GM12878 (cell line): ENCODE measurements at regions not wholly inside any gene's neighbourhood (a gene's known extent, or its start where the extent isn't known, plus 50 kb on each side); places are given as distances from the start of the nearest gene placed in this dataset.

Experiments used
- ATAC-seq: fragments of 200-7000 bp; cut with Tn5 transposase; 3 replicates; pipeline ENCODE4 v1.9.1; 2020; ENCODE audit warnings: mild to moderate bottlenecking, moderate library complexity
- BruUV-seq: library from RNA; stranded (reverse); fragments of 400-500 nt; replicated peaks from 2 replicates; lab custom pipeline; 2021; lab: Mats Ljungman, UMichigan
- CTCF ChIA-PET: fragments of 300-600 bp; sonication (Branson Sonifier 250); formaldehyde crosslinking; extraction: SDS; loops from one replicate; lab custom pipeline; 2021; ENCODE audit warnings: inconsistent platforms; lab: Yijun Ruan, JAX
- POLR2A ChIA-PET: fragments of 350-600 bp; formaldehyde crosslinking; extraction: SDS; loops from one replicate; lab custom pipeline; 2021; ENCODE audit warnings: inconsistent platforms; lab: Charles Lee
- RAD21 ChIA-PET: fragments of 300-600 bp; sonication (Branson Sonifier 250); formaldehyde crosslinking; loops from one replicate; lab custom pipeline; 2023; ENCODE audit warnings: antibody characterized with exemption; ENCODE audit not compliant: unreplicated experiment; lab: Charles Lee
- SMC1A ChIA-PET: fragments of 300-600 bp; sonication (Branson Sonifier 250); formaldehyde crosslinking; loops from one replicate; lab custom pipeline; 2023; ENCODE audit not compliant: unreplicated experiment, uncharacterized antibody; lab: Charles Lee
- DNase-seq: peaks from one replicate; pipeline ENCODE4 v3.0.0-alpha.2; 2011; ENCODE audit warnings: low read depth, low spot score
- FAIRE-seq: peaks from 3 replicates; lab custom pipeline; 2011; peaks lifted over from hg19 to GRCh38; lab: Jason Lieb, UNC
- H2AFZ ChIP-seq: 2 replicates; pipeline ENCODE4 v1.6.0; 2011; ENCODE audit warnings: low read depth, low read length, control low read depth; ENCODE audit not compliant: control insufficient read depth
- H3K27ac ChIP-seq: 2 replicates; pipeline ENCODE4 v1.5.1; 2011; ENCODE audit warnings: control low read depth; ENCODE audit not compliant: control insufficient read depth, insufficient read depth
- H3K27me3 ChIP-seq, 2 experiments: replicated peaks in 1 of 2; 2 replicates each; pipeline versions ENCODE4 v1.6.0 to v1.6.1; 2011; ENCODE audit warnings: low read length in 1 of 2; ENCODE audit not compliant: control insufficient read depth in 2 of 2, insufficient read depth in 2 of 2
- H3K36me3 ChIP-seq, 2 experiments: 2 replicates each; pipeline ENCODE4 v1.5.1; 2011; ENCODE audit warnings: low read length in 1 of 2; ENCODE audit not compliant: control insufficient read depth in 2 of 2, insufficient read depth in 2 of 2
- H3K4me1 ChIP-seq: 2 replicates; pipeline ENCODE4 v1.6.1; 2011; ENCODE audit warnings: mild to moderate bottlenecking, low read length, moderate library complexity, mixed read lengths; ENCODE audit not compliant: control insufficient read depth, insufficient read depth
- H3K4me2 ChIP-seq: 2 replicates; pipeline ENCODE4 v1.6.0; 2011; ENCODE audit warnings: control low read depth; ENCODE audit not compliant: control insufficient read depth, insufficient read depth
- H3K4me3 ChIP-seq: fragments of 200-600 bp; sonication (generic); 2 replicates; pipeline ENCODE4 v1.5.1; 2016
- H3K79me2 ChIP-seq: 2 replicates; pipeline ENCODE4 v1.6.0; 2011; ENCODE audit warnings: low read length; ENCODE audit not compliant: control insufficient read depth, insufficient read depth
- H3K9ac ChIP-seq: 2 replicates; pipeline ENCODE4 v1.8.0; 2011; ENCODE audit warnings: low read length, control low read depth, mixed read lengths; ENCODE audit not compliant: control insufficient read depth, insufficient read depth
- H3K9me3 ChIP-seq: replicated peaks from 3 replicates; pipeline ENCODE4 v1.5.1; 2011; ENCODE audit warnings: mild to moderate bottlenecking, low read length; ENCODE audit not compliant: control insufficient read depth, insufficient read depth
- H4K20me1 ChIP-seq: 2 replicates; pipeline ENCODE4 v1.6.0; 2011; ENCODE audit not compliant: control insufficient read depth, insufficient read depth
- CHD1 ChIP-seq: IDR thresholded peaks from 2 replicates; pipeline ENCODE4 v1.6.1; 2012; ENCODE audit warnings: low read depth, low read length, improper control_type of control experiment
- IRF4 ChIP-seq: IDR thresholded peaks from 2 replicates; pipeline ENCODE4 v1.6.1; 2011; ENCODE audit warnings: low read depth, low read length
- SMAD1 ChIP-seq: fragments of 450-650 bp; IDR thresholded peaks from 2 replicates; pipeline ENCODE4 v1.6.1; 2018; ENCODE audit warnings: mild to moderate bottlenecking, low read depth; ENCODE audit not compliant: partially characterized antibody
- ZZZ3 ChIP-seq: IDR thresholded peaks from 2 replicates; pipeline ENCODE4 v1.6.1; 2011; ENCODE audit warnings: low read depth; ENCODE audit not compliant: control insufficient read depth, insufficient read length
- WGBS: methylation state at CpG from one replicate; pipeline ENCODE4 v1.1.6; 2016; ENCODE audit warnings: low lambda C conversion rate; ENCODE audit not compliant: insufficient replicate concordance, insufficient coverage; ENCODE audit errors: missing lambda C conversion rate; 5-methylcytosine and 5-hydroxymethylcytosine counted together
- in situ Hi-C: fragments of 300-500 bp; cut with MboI; formaldehyde crosslinking; loops from 9 replicates; pipeline ENCODE4 v1.14.3; 2018; ENCODE audit warnings: mixed read lengths
- intact Hi-C: fragments of 100-400 bp; cut with micrococcal nuclease; formaldehyde crosslinking; loops from one replicate; pipeline ENCODE4 v1.14.2; 2022; ENCODE audit not compliant: unreplicated experiment
- TF ChIP-seq, protein P1 (sequence below): fragments of 450-650 bp; IDR thresholded peaks from 2 replicates; pipeline ENCODE4 v1.6.1; 2017; ENCODE audit warnings: low read depth, mild to moderate bottlenecking, moderate library complexity

DNA sequence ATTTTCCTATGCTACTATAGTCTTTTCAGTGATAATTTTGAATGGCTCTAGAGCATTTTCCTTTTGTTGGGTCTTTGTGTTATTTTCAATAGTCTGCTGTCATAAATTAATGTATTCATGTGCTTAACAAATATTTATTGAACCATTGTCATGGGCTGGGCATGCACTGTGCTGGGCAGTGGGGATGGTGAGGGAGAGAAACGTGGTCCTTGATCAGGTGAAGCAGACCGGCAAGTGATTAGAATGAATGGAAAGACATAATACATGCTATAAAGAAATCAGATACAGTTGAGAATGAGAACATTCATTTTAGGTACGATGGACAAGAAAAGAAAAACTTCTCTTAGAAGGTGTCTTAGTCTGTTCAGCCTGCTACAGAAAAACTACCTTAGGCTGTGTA lies 66.1 kb downstream of the KIF4B start:
- Histone ChIP-seq H3K36me3 (no peaks in the 10 kb centered on the region), H2AFZ (no peak overlapping the region), H4K20me1 (no peaks in the 10 kb centered on the region), H3K9me3 (no peaks in the 10 kb centered on the region), H3K9ac (no peak overlapping the region), H3K27ac (no peak overlapping the region), H3K4me1 (no peaks in the 10 kb centered on the region), H3K27me3 (no peaks in the 10 kb centered on the region; a peak in 1 of 4 replicates), H3K4me2 (no peak overlapping the region), H3K79me2 (no peaks in the 10 kb centered on the region), H3K4me3 (no peak overlapping the region)
- ChIA-PET POLR2A (no interaction called here), SMC1A (interaction anchor here (0.5 kb wide), 1 partner anchor 1064 kb away, joined by 3 read pairs; no protein-coding TSS in a partner anchor), RAD21 (no interaction called here), CTCF (no interaction called here)
- FAIRE-seq, result no peak
- intact Hi-C loops, result no loop called here
- BruUV-seq, result no TSS peak
- in situ Hi-C loops, result no loop called here
- 30% methylated on average over 3 of the region's 3 CpGs for WGBS
- ATAC-seq, result no peak
- DNase-seq, result no peak
- TF ChIP-seq IRF4, result no peak
- no peak for TF ChIP-seq SMAD1

DNA sequence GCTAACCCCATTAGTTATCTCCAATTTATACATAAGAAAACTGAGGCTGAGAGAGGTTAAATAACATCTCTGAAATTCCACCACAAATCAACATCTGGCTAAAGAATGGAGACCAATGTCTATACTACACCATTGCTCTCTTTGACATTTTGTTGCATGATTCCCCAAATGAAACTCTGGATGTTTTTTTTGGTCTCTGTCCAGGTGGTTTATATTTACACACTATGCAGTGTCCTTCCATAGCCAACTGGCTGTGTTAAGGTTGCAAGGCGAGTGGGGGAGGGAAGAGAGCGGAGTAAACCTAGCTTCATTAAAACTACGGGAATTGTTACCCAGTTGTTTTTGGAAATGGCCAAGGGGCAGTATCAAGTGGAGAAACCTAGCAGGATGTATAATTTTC lies 67.2 kb downstream of the KIF4B start:
- ChIA-PET SMC1A (no interaction called here), CTCF (no interaction called here)
- H3K4me2 ChIP-seq, result no peak overlapping the region

More for the DNA sequence above, 67.2 kb downstream of the KIF4B start:
- Histone ChIP-seq H3K27ac (no peak overlapping the region), H3K4me3 (no peak overlapping the region), H3K4me1 (no peaks in the 10 kb centered on the region), H3K79me2 (no peaks in the 10 kb centered on the region), H3K9ac (no peak overlapping the region), H3K9me3 (no peaks in the 10 kb centered on the region), H2AFZ (no peak overlapping the region), H3K36me3 (no peaks in the 10 kb centered on the region)
- in situ Hi-C loops, result no loop called here
- ATAC-seq, result no peak
- DNase-seq, result no peak
- ChIA-PET RAD21 (no interaction called here), POLR2A (no interaction called here)
- no TSS peak for BruUV-seq
- intact Hi-C loops, result no loop called here
- 17% methylated on average over 3 of the region's 3 CpGs for WGBS
- TF ChIP-seq ZZZ3 (no peak), CHD1 (no peak)
- TF ChIP-seq, protein P1, sequence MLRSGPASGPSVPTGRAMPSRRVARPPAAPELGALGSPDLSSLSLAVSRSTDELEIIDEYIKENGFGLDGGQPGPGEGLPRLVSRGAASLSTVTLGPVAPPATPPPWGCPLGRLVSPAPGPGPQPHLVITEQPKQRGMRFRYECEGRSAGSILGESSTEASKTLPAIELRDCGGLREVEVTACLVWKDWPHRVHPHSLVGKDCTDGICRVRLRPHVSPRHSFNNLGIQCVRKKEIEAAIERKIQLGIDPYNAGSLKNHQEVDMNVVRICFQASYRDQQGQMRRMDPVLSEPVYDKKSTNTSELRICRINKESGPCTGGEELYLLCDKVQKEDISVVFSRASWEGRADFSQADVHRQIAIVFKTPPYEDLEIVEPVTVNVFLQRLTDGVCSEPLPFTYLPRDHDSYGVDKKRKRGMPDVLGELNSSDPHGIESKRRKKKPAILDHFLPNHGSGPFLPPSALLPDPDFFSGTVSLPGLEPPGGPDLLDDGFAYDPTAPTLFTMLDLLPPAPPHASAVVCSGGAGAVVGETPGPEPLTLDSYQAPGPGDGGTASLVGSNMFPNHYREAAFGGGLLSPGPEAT, result no peak
- TF ChIP-seq, all 136 proteins: peak for 0
- Histone ChIP-seq H4K20me1 (no peaks in the 10 kb centered on the region), H3K27me3 (no peaks in the 10 kb centered on the region; a peak in 1 of 4 replicates)
- FAIRE-seq, result no peak
